ENCODE measurements at regions not wholly inside any gene's neighbourhood (a gene's known extent, or its start where the extent isn't known, plus 50 kb on each side); places are given as distances from the start of the nearest gene placed in this dataset.

DNA sequence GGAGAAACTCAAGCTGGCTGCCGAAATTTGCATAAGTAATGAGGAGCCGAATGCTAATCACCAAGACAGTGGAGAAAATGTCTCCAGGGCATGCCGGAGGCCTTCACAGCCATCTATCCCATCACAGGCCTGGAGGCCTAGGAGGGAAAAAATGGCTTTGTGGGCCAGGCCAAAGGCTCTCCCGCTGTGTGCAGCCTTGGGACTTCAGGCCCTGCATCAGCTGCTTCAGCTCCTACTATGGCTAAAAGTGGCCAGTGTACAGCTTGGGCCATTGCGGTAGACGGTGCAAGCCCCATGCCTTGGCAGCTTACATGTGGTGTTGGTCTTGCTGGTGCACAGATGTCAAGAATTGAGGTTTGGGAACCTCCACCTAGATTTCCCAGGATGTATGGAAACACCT lies 162.6 kb upstream of the FAM47A start:
- intact Hi-C loops (cut with DNase I): loop anchor here in 4 of 10 donors (5.0 to 10.0 kb wide), 2 partner anchors 860 to 862 kb away; no protein-coding TSS in a partner anchor
- ATAC-seq (no peak), DNase-seq (no peak)
- no peak overlapping the region for H3K4me3 ChIP-seq
- no peaks in the 10 kb centered on the region for H3K4me1 ChIP-seq
- peaks cover 0 to 3% (median 0%) of the 10 kb centered on the region in 7 donors for H3K27me3 ChIP-seq
- no peak overlapping the region for H3K27ac ChIP-seq
- H3K9me3 ChIP-seq: no peaks in the 10 kb centered on the region
- no peaks in the 10 kb centered on the region for H3K36me3 ChIP-seq
- TF ChIP-seq, protein P1, sequence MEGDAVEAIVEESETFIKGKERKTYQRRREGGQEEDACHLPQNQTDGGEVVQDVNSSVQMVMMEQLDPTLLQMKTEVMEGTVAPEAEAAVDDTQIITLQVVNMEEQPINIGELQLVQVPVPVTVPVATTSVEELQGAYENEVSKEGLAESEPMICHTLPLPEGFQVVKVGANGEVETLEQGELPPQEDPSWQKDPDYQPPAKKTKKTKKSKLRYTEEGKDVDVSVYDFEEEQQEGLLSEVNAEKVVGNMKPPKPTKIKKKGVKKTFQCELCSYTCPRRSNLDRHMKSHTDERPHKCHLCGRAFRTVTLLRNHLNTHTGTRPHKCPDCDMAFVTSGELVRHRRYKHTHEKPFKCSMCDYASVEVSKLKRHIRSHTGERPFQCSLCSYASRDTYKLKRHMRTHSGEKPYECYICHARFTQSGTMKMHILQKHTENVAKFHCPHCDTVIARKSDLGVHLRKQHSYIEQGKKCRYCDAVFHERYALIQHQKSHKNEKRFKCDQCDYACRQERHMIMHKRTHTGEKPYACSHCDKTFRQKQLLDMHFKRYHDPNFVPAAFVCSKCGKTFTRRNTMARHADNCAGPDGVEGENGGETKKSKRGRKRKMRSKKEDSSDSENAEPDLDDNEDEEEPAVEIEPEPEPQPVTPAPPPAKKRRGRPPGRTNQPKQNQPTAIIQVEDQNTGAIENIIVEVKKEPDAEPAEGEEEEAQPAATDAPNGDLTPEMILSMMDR (IDR thresholded peaks at IDR 0.05): no peak
- WGBS, 2 donors: 87 to 93% methylated on average over 6 of the region's 6 CpGs

DNA sequence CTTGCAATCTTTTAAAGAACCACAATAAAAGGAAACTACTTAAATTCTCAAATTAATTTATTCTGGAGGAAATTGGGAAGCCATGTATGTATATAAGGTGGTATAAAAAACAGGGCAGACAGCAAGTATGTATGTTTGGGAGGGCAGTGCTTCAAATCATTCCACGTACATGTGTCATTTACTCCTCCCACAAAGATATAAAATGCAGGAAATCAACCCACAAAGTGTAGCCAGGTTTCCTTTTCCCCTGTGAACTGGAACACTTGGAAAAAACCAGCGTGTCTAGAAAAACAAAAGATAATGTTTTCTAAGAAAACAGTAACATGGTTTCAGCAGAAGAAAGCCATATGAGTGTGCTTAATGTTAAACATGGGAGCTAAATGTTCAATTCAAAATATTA lies 156.7 kb upstream of the FAM47A start:
- no peak overlapping the region for H3K4me3 ChIP-seq
- no peaks in the 10 kb centered on the region for H3K4me1 ChIP-seq
- TF ChIP-seq, protein P1 (IDR thresholded peaks at IDR 0.05): no peak
- intact Hi-C loops (cut with DNase I): no loop called here
- no peaks in the 10 kb centered on the region for H3K36me3 ChIP-seq
- H3K27ac ChIP-seq: no peak overlapping the region
- 20 to 21% methylated on average over 2 of the region's 2 CpGs for WGBS, 2 donors
- ATAC-seq: no peak
- H3K27me3 ChIP-seq: peaks cover 0 to 7% (median 0%) of the 10 kb centered on the region in 7 donors
- DNase-seq: no peak
- H3K9me3 ChIP-seq: no peaks in the 10 kb centered on the region

DNA sequence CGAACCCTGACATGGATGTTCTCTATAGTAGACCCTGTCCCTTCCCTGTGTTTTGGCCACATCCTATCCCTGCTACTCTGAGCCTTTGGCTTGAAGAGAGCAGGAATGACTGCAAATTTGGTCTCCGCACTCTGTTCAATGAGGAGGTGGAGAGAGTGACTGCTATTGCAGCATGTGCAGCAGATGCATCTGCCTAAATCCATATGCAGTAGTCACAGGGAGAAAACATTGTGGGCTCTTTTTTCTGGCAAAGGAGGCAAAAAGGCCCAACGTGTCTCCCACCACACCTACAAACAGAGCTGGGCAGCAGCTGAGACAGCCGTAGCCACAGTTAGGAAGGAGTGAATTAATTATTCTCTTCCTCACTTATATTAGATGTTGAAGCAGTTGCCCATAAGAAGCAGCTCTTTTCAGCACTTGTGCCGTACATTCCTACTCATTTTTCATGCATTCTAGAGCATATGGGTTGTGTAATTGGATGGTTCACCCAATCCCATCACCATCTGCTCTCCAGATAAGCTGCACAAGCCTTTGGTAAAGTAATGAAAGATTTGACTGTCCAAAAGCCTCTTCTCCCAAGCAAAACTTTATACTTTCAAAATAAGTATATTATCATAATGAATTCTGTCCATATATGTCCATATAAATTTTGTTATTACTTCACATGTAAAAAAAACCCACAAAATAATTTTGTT lies 147.9 kb upstream of the FAM47A start:
- Histone ChIP-seq H3K27ac (no peak overlapping the region), H3K4me3 (no peak overlapping the region), H3K27me3 (peaks cover 0 to 4% (median 0%) of the 10 kb centered on the region in 7 donors), H3K4me1 (no peaks in the 10 kb centered on the region), H3K36me3 (no peaks in the 10 kb centered on the region), H3K9me3 (no peaks in the 10 kb centered on the region)
- ATAC-seq (no peak), DNase-seq (no peak)
- intact Hi-C loops (cut with DNase I): no loop called here
- TF ChIP-seq, protein P1 (IDR thresholded peaks at IDR 0.05): no peak
- whole genome bisulfite sequencing, 2 donors: 69 to 71% methylated on average over 5 of the region's 5 CpGs

DNA sequence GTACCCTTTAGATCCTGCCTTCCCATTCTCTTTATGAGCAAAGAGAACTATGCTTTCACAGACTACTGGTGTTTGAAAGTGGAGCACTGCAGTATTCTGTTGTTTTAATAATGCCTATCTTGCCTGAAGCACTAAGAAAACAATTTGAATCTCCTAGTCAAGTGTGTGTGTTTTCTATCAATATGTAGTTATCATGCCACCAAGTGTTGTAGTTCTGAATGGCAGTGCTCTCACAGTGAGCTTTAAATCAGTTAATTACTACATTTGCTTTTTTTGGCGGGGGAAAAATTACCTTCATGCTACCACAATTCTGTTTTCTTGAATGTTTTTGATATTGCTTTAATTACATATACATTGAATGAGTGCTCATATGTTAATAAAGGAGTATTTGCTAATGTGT lies 143.6 kb upstream of the FAM47A start:
- intact Hi-C loops (cut with DNase I): loop anchor here in 1 of 10 donors (1.0 kb wide), 1 partner anchor 46 kb away; no protein-coding TSS in a partner anchor
- WGBS, 2 donors: 0 to 5% methylated on average over 1 of the region's 1 CpG
- Histone ChIP-seq H3K27me3 (no peaks in the 10 kb centered on the region), H3K4me3 (no peak overlapping the region), H3K4me1 (no peaks in the 10 kb centered on the region), H3K27ac (no peak overlapping the region), H3K9me3 (no peaks in the 10 kb centered on the region), H3K36me3 (no peaks in the 10 kb centered on the region)
- ATAC-seq (no peak), DNase-seq (no peak)
- TF ChIP-seq, protein P1 (IDR thresholded peaks at IDR 0.05): no peak

Data from heart right ventricle (tissue), 16 donors.